ENCODE measurements at regions not wholly inside any gene's neighbourhood (a gene's known extent, or its start where the extent isn't known, plus 50 kb on each side); places are given as distances from the start of the nearest gene placed in this dataset.

DNA sequence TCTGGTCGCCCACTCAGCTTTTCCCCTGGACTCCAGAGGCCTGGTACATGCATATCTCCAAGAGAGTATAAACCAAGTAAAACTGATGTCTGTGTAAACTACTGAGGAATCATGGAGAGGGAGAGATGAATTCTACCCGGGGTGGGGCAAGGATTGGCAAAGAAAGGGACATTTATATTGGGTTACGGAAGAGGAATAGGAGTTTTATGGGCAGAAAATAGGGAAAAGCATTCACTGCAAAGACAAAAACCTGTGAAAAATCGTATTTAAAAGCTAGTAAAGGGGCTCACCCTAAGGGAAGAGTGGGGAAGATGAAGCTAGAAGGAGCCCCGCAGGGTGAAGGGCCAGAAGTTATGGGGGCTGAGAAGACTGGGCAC, 248.0 kb upstream of the KLF4 start:
- TF ChIP-seq, protein P1, sequence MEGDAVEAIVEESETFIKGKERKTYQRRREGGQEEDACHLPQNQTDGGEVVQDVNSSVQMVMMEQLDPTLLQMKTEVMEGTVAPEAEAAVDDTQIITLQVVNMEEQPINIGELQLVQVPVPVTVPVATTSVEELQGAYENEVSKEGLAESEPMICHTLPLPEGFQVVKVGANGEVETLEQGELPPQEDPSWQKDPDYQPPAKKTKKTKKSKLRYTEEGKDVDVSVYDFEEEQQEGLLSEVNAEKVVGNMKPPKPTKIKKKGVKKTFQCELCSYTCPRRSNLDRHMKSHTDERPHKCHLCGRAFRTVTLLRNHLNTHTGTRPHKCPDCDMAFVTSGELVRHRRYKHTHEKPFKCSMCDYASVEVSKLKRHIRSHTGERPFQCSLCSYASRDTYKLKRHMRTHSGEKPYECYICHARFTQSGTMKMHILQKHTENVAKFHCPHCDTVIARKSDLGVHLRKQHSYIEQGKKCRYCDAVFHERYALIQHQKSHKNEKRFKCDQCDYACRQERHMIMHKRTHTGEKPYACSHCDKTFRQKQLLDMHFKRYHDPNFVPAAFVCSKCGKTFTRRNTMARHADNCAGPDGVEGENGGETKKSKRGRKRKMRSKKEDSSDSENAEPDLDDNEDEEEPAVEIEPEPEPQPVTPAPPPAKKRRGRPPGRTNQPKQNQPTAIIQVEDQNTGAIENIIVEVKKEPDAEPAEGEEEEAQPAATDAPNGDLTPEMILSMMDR (IDR thresholded peaks at IDR 0.05; ENCODE audit: poor library complexity): no peak
- TF ChIP-seq EZH2 (IDR thresholded peaks at IDR 0.05; ENCODE audit: borderline replicate concordance): no peak
- no peak for TF ChIP-seq EZH2phosphoT487 (IDR thresholded peaks at IDR 0.05; ENCODE audit: low read depth, severe bottlenecking, unreplicated experiment)
